Amniotic stem cell (primary cell): ENCODE measurements at regions not wholly inside any gene's neighbourhood (a gene's known extent, or its start where the extent isn't known, plus 50 kb on each side); places are given as distances from the start of the nearest gene placed in this dataset.
"Not testable (repeated sequence)": the region's sequence is repeated elsewhere in the genome, so short reads cannot be mapped to it uniquely, and the experiment has no call there.

ENCODE experiments used
- DNase-seq: peaks from one replicate; lab custom pipeline; 2025; lab: John Stamatoyannopoulos, UW

GRCh38 chr7:12985752-12986151, 298.3 kb downstream of the ARL4A start:
- no peak for DNase-seq

GRCh38 chr7:12987238-12987637, 299.8 kb downstream of the ARL4A start:
- DNase-seq = no peak

DNA sequence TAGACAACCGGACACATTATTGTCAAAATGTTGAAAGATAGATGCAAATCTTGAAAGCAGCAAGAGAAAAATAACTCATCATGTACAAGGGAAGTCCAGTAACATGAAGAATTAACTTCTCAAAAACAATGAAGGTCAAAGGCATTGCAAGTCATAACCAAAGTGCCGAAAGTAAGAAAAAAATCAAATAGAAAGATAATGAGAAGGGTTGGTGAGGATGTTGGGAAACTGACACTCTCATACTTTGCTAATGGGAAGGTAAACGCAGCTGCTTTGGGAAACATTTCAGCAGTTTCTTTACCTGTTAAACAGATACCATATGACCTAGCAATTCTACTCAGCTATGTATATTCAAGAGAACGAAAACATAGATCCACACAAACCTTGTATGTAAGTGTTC, 303.0 kb downstream of the ARL4A start:
- DNase-seq = no peak

GRCh38 chr7:12993025-12993424, 305.6 kb downstream of the ARL4A start:
- no peak for DNase-seq

GRCh38 chr7:12995912-12996469, 308.6 kb downstream of the ARL4A start:
- no peak for DNase-seq

- DNase-seq = no peak
Observed at GRCh38 chr7:13007331-13007730, 319.9 kb downstream of the ARL4A start.

DNA sequence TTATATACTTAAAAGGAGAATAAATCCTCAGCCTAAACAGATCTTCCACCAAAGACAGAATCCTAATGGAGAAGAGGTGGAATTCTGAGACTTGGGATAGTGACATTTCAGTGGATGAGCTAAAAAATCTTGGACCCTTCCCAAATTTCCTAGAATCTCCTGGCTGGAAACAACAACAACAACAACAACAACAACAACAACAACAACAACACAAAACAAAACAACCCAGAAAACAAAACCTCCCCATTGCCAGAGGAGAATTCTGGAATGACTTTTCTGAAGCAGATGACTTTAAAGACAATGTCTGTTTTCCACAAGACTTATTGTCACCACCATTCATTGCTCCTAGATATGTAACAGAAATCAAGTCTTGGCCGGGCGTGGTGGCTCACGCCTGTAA, 322.1 kb downstream of the ARL4A start:
- DNase-seq = no peak

GRCh38 chr7:13014011-13014410, 326.6 kb downstream of the ARL4A start:
- no peak for DNase-seq

- no peak for DNase-seq
Observed at GRCh38 chr7:13016036-13016581, 328.7 kb downstream of the ARL4A start.

GRCh38 chr7:13016592-13017332, 329.3 kb downstream of the ARL4A start:
- no peak for DNase-seq

GRCh38 chr7:13017333-13017857, 330.0 kb downstream of the ARL4A start:
- DNase-seq = peak; percentile 6

GRCh38 chr7:13017881-13018280, 330.4 kb downstream of the ARL4A start:
- DNase-seq = no peak

DNA sequence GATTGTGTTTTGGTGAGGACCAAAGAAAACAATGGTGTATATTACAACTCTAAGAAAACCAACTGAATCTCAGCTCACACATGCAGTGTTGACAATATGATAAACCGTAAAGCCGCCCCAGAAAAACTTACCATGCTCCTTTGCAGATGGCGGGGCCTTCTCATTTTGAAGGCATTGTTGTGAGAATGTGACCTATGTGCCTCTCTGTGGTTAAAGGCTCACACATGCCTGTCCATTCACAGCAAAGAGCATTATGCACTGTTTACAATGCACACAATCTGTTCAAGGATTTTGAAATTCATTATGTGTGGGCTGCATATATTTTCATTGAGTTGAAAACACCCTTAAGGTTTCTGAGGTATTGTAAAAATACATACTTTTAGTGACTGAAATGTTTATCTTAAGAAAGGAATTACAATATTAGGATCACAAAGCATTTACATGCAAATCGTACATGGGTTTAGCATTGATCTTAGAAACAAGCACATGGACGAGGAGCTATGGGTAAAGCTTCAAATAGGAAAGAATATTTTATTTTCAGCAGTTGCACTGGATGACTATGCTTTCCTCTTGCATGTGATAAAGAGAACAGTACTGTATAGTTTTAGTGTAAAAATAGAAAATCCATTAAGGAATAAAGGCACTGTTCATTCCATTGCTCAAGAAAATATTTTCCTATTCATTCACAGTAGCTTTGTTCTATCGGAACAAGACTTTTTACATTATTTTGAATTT, 334.3 kb downstream of the ARL4A start:
- no peak for DNase-seq

- DNase-seq = no peak
Observed at GRCh38 chr7:13024121-13024674, 336.8 kb downstream of the ARL4A start.

GRCh38 chr7:13025043-13025442, 337.6 kb downstream of the ARL4A start:
- DNase-seq = not testable (repeated sequence)

DNA sequence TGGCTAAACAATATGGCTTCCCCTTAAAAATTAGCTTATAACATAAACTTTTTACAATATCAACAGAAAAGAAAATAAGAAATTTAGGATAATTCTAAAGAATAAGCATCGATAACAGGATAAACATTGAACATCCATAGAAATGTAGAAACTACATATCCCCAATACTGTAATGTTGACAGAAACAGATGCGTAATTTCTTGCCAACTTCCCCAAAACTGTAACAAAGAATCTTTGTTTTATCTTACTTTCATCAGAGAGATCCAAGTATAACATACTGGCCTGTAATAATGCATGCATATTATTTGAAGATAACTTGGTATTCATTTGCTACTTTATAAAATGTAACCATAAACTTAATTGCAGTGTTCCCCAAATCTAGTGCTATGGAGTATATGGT, 339.9 kb downstream of the ARL4A start:
- no peak for DNase-seq

GRCh38 chr7:13028036-13028824, 340.8 kb downstream of the ARL4A start:
- DNase-seq = no peak

DNA sequence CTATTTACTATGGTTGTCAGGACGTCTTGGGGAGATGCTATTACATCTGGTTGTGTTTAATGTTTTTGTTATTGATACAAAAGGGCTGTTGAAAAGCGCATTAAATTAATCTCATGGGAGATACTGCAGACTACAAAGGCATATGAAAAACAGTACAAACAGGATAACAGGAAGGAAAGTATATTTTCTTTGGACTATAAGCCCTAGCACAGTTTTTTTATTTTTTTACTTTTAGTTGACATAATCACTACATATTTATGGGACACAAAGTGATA, 341.3 kb downstream of the ARL4A start:
- no peak for DNase-seq

- no peak for DNase-seq
Observed at GRCh38 chr7:13031468-13031867, 344.0 kb downstream of the ARL4A start.

DNA sequence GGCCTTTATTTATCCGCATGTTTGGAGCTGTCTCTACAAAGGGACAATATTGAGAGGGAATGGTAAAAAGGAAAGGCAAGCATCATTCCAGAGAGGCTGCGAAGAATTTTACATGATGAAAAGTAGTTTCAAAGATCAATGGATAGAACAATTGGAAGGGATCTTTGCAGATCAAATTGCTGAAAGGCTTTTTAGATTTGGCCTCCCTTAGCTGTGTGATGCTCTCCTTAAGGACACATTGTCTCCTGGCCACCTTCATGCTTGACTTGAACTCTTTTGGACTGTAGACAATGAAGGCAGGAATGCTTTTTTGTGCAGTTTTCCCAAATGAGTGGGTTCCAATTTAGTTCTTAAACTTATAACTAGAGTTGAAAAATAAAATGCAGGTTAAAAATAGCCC, 344.7 kb downstream of the ARL4A start:
- DNase-seq = no peak

DNA sequence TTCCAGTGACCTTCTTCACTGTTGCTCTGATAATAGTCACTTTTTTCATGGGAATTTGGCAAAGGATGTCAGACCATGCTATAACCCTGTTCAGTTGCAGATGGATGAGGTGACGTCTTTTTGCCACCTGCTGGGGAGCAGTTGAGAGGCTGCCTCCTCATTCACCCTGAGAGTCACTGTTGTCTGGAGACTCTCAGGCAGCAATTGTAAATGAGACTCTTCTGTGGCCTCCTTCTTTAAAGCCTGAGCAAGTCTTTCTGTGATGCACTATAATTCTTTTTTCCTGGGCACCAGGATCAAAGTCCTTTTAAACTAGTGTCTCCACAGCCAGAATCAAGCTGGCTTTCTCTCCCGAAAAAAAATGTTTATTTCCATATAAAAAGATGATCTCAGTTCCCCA, 345.1 kb downstream of the ARL4A start:
- no peak for DNase-seq

- no peak for DNase-seq
Observed at GRCh38 chr7:13034693-13035092, 347.3 kb downstream of the ARL4A start.
